ENCODE measurements at regions not wholly inside any gene's neighbourhood (a gene's known extent, or its start where the extent isn't known, plus 50 kb on each side); places are given as distances from the start of the nearest gene placed in this dataset.

DNA sequence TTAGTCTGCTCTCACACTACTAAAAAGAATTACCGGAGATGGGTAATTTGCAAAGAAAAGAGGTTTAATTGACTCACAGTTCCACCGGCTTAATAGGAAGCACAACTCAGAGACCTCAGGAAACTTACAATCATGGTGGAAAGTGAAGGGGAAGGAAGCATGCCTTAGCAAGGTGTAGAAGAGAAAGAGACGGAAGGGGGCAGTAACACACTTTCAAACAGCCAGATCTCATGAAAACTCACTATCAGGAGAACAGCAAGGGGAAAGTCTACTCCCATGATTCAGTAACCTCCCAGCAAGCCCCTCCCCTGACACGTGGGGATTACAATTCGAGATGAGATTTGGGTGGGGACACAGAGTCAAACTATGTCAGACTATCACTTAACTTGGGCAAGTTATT is 236.6 kb upstream of the ANO3 start (continued):
- TF ChIP-seq, protein P1, sequence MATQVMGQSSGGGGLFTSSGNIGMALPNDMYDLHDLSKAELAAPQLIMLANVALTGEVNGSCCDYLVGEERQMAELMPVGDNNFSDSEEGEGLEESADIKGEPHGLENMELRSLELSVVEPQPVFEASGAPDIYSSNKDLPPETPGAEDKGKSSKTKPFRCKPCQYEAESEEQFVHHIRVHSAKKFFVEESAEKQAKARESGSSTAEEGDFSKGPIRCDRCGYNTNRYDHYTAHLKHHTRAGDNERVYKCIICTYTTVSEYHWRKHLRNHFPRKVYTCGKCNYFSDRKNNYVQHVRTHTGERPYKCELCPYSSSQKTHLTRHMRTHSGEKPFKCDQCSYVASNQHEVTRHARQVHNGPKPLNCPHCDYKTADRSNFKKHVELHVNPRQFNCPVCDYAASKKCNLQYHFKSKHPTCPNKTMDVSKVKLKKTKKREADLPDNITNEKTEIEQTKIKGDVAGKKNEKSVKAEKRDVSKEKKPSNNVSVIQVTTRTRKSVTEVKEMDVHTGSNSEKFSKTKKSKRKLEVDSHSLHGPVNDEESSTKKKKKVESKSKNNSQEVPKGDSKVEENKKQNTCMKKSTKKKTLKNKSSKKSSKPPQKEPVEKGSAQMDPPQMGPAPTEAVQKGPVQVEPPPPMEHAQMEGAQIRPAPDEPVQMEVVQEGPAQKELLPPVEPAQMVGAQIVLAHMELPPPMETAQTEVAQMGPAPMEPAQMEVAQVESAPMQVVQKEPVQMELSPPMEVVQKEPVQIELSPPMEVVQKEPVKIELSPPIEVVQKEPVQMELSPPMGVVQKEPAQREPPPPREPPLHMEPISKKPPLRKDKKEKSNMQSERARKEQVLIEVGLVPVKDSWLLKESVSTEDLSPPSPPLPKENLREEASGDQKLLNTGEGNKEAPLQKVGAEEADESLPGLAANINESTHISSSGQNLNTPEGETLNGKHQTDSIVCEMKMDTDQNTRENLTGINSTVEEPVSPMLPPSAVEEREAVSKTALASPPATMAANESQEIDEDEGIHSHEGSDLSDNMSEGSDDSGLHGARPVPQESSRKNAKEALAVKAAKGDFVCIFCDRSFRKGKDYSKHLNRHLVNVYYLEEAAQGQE (IDR thresholded peaks at IDR 0.05; ENCODE audit: low read depth) = no peak
- TF ChIP-seq CEBPB (IDR thresholded peaks at IDR 0.05; ENCODE audit: low read depth) = no peak

DNA sequence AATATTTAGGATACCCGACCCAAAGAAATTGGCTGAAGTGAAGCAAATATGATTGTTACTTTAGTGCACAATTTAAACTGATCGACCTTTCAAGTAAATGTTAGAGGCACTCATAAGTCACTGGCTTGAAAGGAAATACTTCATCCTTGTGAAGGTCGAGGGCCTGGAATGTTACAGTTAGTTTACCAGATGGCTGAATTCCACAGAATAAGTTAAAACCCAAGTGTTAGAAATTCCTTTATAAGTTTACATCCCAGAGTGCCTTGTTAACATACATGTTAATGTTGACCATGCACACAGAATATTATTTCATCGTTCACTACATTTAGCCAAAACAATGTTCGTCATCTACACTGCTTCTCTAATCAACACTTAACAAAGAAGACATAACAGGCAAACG is 235.5 kb upstream of the ANO3 start:
- Histone ChIP-seq H3K4me3 (replicated peaks in 1 of 2; ENCODE audit: low read depth in 1 of 2, low read length in 2 of 2) (no peak overlapping the region), H3K9me2 (ENCODE audit: insufficient read depth) (no peaks in the 10 kb centered on the region), H2AFZ (ENCODE audit: low read depth, low read length, poor library complexity, severe bottlenecking) (no peak overlapping the region), H3K27ac (ENCODE audit: low read depth, low read length) (no peak overlapping the region), H3K9ac (ENCODE audit: low read length) (no peak overlapping the region), H3K4me2 (ENCODE audit: low read length) (no peak overlapping the region), H3K27me3 (ENCODE audit: insufficient read depth, low read length) (no peaks in the 10 kb centered on the region), H4K20me1 (ENCODE audit: insufficient read depth) (no peaks in the 10 kb centered on the region; the same call in 1 of the 2 replicates), H3K9me3 (ENCODE audit: control insufficient read depth in 1 of 2, insufficient read depth in 1 of 2, low read depth in 1 of 2, low read length in 2 of 2) (peaks cover 0 to 33% of the 10 kb centered on the region in 2 experiments; a peak in 2 of 4 replicates), H3K79me2 (ENCODE audit: insufficient read depth, low read length) (no peaks in the 10 kb centered on the region), H3K36me3 (ENCODE audit: control insufficient read depth in 1 of 2, insufficient read depth in 2 of 2, low read length in 2 of 2) (no peaks in the 10 kb centered on the region), H3K4me1 (ENCODE audit: control insufficient read depth in 1 of 2, insufficient read depth in 2 of 2, low read length in 2 of 2) (no peaks in the 10 kb centered on the region)
- CTCF ChIA-PET = no interaction called here
- DNase-seq (ENCODE audit: low read depth, low spot score) = no peak
- intact Hi-C loops (cut with micrococcal nuclease) = no loop called here
- POLR2A ChIA-PET = no interaction called here
- ATAC-seq = no peak
- RAD21 ChIA-PET (ENCODE audit: low non-redundant PET in 1 of 2, low total read pairs in 2 of 2, uncharacterized antibody in 2 of 2, unreplicated experiment in 2 of 2) = no interaction called here
- no TSS peak for BruUV-seq (replicated peaks)
- no peak for TF ChIP-seq CEBPB (IDR thresholded peaks at IDR 0.05; ENCODE audit: low read depth)
- TF ChIP-seq, protein P2, sequence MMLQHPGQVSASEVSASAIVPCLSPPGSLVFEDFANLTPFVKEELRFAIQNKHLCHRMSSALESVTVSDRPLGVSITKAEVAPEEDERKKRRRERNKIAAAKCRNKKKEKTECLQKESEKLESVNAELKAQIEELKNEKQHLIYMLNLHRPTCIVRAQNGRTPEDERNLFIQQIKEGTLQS (IDR thresholded peaks at IDR 0.05) = no peak
- no peak for TF ChIP-seq YY1 (IDR thresholded peaks at IDR 0.05; ENCODE audit: extremely low read depth, insufficient replicate concordance, low read depth, low read length)
- TF ChIP-seq SRF (IDR thresholded peaks at IDR 0.05; ENCODE audit: low read depth) = no peak
- no peak for TF ChIP-seq SP1 (IDR thresholded peaks at IDR 0.05; ENCODE audit: low read depth)
- no peak for TF ChIP-seq RAD21 (IDR thresholded peaks at IDR 0.05; ENCODE audit: low read depth)
- no peak for TF ChIP-seq ZFX (IDR thresholded peaks at IDR 0.05)
- TF ChIP-seq ELF1 (IDR thresholded peaks at IDR 0.05; ENCODE audit: borderline replicate concordance, low read depth) = no peak
- no peak for TF ChIP-seq JUND (IDR thresholded peaks at IDR 0.05)
- TF ChIP-seq, protein P3, sequence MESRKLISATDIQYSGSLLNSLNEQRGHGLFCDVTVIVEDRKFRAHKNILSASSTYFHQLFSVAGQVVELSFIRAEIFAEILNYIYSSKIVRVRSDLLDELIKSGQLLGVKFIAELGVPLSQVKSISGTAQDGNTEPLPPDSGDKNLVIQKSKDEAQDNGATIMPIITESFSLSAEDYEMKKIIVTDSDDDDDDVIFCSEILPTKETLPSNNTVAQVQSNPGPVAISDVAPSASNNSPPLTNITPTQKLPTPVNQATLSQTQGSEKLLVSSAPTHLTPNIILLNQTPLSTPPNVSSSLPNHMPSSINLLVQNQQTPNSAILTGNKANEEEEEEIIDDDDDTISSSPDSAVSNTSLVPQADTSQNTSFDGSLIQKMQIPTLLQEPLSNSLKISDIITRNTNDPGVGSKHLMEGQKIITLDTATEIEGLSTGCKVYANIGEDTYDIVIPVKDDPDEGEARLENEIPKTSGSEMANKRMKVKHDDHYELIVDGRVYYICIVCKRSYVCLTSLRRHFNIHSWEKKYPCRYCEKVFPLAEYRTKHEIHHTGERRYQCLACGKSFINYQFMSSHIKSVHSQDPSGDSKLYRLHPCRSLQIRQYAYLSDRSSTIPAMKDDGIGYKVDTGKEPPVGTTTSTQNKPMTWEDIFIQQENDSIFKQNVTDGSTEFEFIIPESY (IDR thresholded peaks at IDR 0.05; ENCODE audit: extremely low read depth, insufficient replicate concordance, low read length) = no peak
- TF ChIP-seq, protein P1 (IDR thresholded peaks at IDR 0.05; ENCODE audit: low read depth) = no peak
- TF ChIP-seq EZH2 (IDR thresholded peaks at IDR 0.05) = no peak
- no peak for TF ChIP-seq SIN3A (IDR thresholded peaks at IDR 0.05; ENCODE audit: low read depth)
- no peak for TF ChIP-seq CBX3 (IDR thresholded peaks at IDR 0.05; ENCODE audit: low read depth)
- TF ChIP-seq ZNF274 (IDR thresholded peaks at IDR 0.05; ENCODE audit: low read depth, low read length) = no peak
- no peak for TF ChIP-seq POLR2AphosphoS5 (IDR thresholded peaks at IDR 0.05; ENCODE audit: low read depth, low read length)
- no peak for TF ChIP-seq POLR2A (IDR thresholded peaks at IDR 0.05; ENCODE audit: borderline replicate concordance, extremely low read depth, insufficient read depth, insufficient read length)
- TF ChIP-seq TCF7L2 (IDR thresholded peaks at IDR 0.05; ENCODE audit: borderline replicate concordance, extremely low read depth, insufficient read depth, insufficient read length) = no peak

Data from HCT116 (cell line).